GM12878 (cell line): ENCODE measurements at regions not wholly inside any gene's neighbourhood (a gene's known extent, or its start where the extent isn't known, plus 50 kb on each side); places are given as distances from the start of the nearest gene placed in this dataset.

Source experiments
- ATAC-seq: fragments of 200-7000 bp; cut with Tn5 transposase; 3 replicates; pipeline ENCODE4 v1.9.1; 2020; ENCODE audit warnings: mild to moderate bottlenecking, moderate library complexity
- BruUV-seq: library from RNA; stranded (reverse); fragments of 400-500 nt; replicated peaks from 2 replicates; lab custom pipeline; 2021; lab: Mats Ljungman, UMichigan
- CTCF ChIA-PET: fragments of 300-600 bp; sonication (Branson Sonifier 250); formaldehyde crosslinking; extraction: SDS; loops from one replicate; lab custom pipeline; 2021; ENCODE audit warnings: inconsistent platforms; lab: Yijun Ruan, JAX
- POLR2A ChIA-PET: fragments of 350-600 bp; formaldehyde crosslinking; extraction: SDS; loops from one replicate; lab custom pipeline; 2021; ENCODE audit warnings: inconsistent platforms; lab: Charles Lee
- RAD21 ChIA-PET: fragments of 300-600 bp; sonication (Branson Sonifier 250); formaldehyde crosslinking; loops from one replicate; lab custom pipeline; 2023; ENCODE audit warnings: antibody characterized with exemption; ENCODE audit not compliant: unreplicated experiment; lab: Charles Lee
- SMC1A ChIA-PET: fragments of 300-600 bp; sonication (Branson Sonifier 250); formaldehyde crosslinking; loops from one replicate; lab custom pipeline; 2023; ENCODE audit not compliant: unreplicated experiment, uncharacterized antibody; lab: Charles Lee
- DNase-seq: peaks from one replicate; pipeline ENCODE4 v3.0.0-alpha.2; 2011; ENCODE audit warnings: low read depth, low spot score
- FAIRE-seq: peaks from 3 replicates; lab custom pipeline; 2011; peaks lifted over from hg19 to GRCh38; lab: Jason Lieb, UNC
- H2AFZ ChIP-seq: 2 replicates; pipeline ENCODE4 v1.6.0; 2011; ENCODE audit warnings: low read depth, low read length, control low read depth; ENCODE audit not compliant: control insufficient read depth
- H3K27ac ChIP-seq: 2 replicates; pipeline ENCODE4 v1.5.1; 2011; ENCODE audit warnings: control low read depth; ENCODE audit not compliant: control insufficient read depth, insufficient read depth
- H3K27me3 ChIP-seq, 2 experiments: replicated peaks in 1 of 2; 2 replicates each; pipeline versions ENCODE4 v1.6.0 to v1.6.1; 2011; ENCODE audit warnings: low read length in 1 of 2; ENCODE audit not compliant: control insufficient read depth in 2 of 2, insufficient read depth in 2 of 2
- H3K36me3 ChIP-seq, 2 experiments: 2 replicates each; pipeline ENCODE4 v1.5.1; 2011; ENCODE audit warnings: low read length in 1 of 2; ENCODE audit not compliant: control insufficient read depth in 2 of 2, insufficient read depth in 2 of 2
- H3K4me1 ChIP-seq: 2 replicates; pipeline ENCODE4 v1.6.1; 2011; ENCODE audit warnings: mild to moderate bottlenecking, low read length, moderate library complexity, mixed read lengths; ENCODE audit not compliant: control insufficient read depth, insufficient read depth
- H3K4me2 ChIP-seq: 2 replicates; pipeline ENCODE4 v1.6.0; 2011; ENCODE audit warnings: control low read depth; ENCODE audit not compliant: control insufficient read depth, insufficient read depth
- H3K4me3 ChIP-seq: fragments of 200-600 bp; sonication (generic); 2 replicates; pipeline ENCODE4 v1.5.1; 2016
- H3K79me2 ChIP-seq: 2 replicates; pipeline ENCODE4 v1.6.0; 2011; ENCODE audit warnings: low read length; ENCODE audit not compliant: control insufficient read depth, insufficient read depth
- H3K9ac ChIP-seq: 2 replicates; pipeline ENCODE4 v1.8.0; 2011; ENCODE audit warnings: low read length, control low read depth, mixed read lengths; ENCODE audit not compliant: control insufficient read depth, insufficient read depth
- H3K9me3 ChIP-seq: replicated peaks from 3 replicates; pipeline ENCODE4 v1.5.1; 2011; ENCODE audit warnings: mild to moderate bottlenecking, low read length; ENCODE audit not compliant: control insufficient read depth, insufficient read depth
- H4K20me1 ChIP-seq: 2 replicates; pipeline ENCODE4 v1.6.0; 2011; ENCODE audit not compliant: control insufficient read depth, insufficient read depth
- CEBPZ ChIP-seq: fragments of 150-350 bp; IDR thresholded peaks from 2 replicates; pipeline ENCODE4 v1.6.1; 2016; ENCODE audit warnings: low read depth, low read length
- EZH2 ChIP-seq: IDR thresholded peaks from 2 replicates; pipeline ENCODE4 v1.6.1; 2012; ENCODE audit warnings: low read depth, mild to moderate bottlenecking, control low read depth, inconsistent platforms, low read length, borderline replicate concordance; ENCODE audit not compliant: control insufficient read depth
- NBN ChIP-seq: fragments of 450-650 bp; IDR thresholded peaks from 2 replicates; pipeline ENCODE4 v1.6.1; 2016
- NR2C1 ChIP-seq: fragments of 450-650 bp; IDR thresholded peaks from 2 replicates; pipeline ENCODE4 v1.6.1; 2017; ENCODE audit warnings: antibody characterized with exemption, mild to moderate bottlenecking, moderate library complexity
- PRDM15 ChIP-seq: fragments of 450-650 bp; formaldehyde crosslinking; IDR thresholded peaks from 2 replicates; pipeline ENCODE4 v1.4.0; 2020; ENCODE audit warnings: mild to moderate bottlenecking, moderate library complexity
- RBBP5 ChIP-seq: fragments of 200-600 bp; sonication (generic); conservative IDR thresholded peaks from 2 replicates; pipeline ENCODE4 v1.6.1; 2016
- SP1 ChIP-seq: IDR thresholded peaks from one replicate; pipeline ENCODE4 v1.6.1; 2011; ENCODE audit warnings: low read depth, low read length
- SPI1 ChIP-seq: IDR thresholded peaks from 2 replicates; pipeline ENCODE4 v1.6.1; 2011; ENCODE audit warnings: low read depth, mild to moderate bottlenecking, low read length, moderate library complexity, borderline replicate concordance; ENCODE audit not compliant: insufficient read depth
- TCF7 ChIP-seq: IDR thresholded peaks from 2 replicates; pipeline ENCODE4 v1.6.1; 2014; ENCODE audit warnings: antibody characterized with exemption, borderline replicate concordance
- WGBS: methylation state at CpG from one replicate; pipeline ENCODE4 v1.1.6; 2016; ENCODE audit warnings: low lambda C conversion rate; ENCODE audit not compliant: insufficient replicate concordance, insufficient coverage; ENCODE audit errors: missing lambda C conversion rate; 5-methylcytosine and 5-hydroxymethylcytosine counted together
- in situ Hi-C: fragments of 300-500 bp; cut with MboI; formaldehyde crosslinking; loops from 9 replicates; pipeline ENCODE4 v1.14.3; 2018; ENCODE audit warnings: mixed read lengths
- intact Hi-C: fragments of 100-400 bp; cut with micrococcal nuclease; formaldehyde crosslinking; loops from one replicate; pipeline ENCODE4 v1.14.2; 2022; ENCODE audit not compliant: unreplicated experiment
- TF ChIP-seq, protein P1 (sequence below): IDR thresholded peaks from 2 replicates; pipeline ENCODE4 v1.6.1; 2011; ENCODE audit warnings: low read depth, mild to moderate bottlenecking, low read length, moderate library complexity, borderline replicate concordance; ENCODE audit errors: extremely low read depth

GRCh38 chr4:112721627-112722026, 84.7 kb downstream of the LARP7 start (continued):
- no peak for TF ChIP-seq PRDM15 (CRISPR knock-in tag)
- no peak for TF ChIP-seq NBN
- TF ChIP-seq SP1 = no peak
- TF ChIP-seq RBBP5 = no peak
- no peak for TF ChIP-seq TCF7

- H3K79me2 ChIP-seq = no peaks in the 10 kb centered on the region
- no peak overlapping the region for H3K9ac ChIP-seq
- in situ Hi-C loops (no loop called here), intact Hi-C loops (no loop called here)
- no peak overlapping the region for H3K4me2 ChIP-seq
- WGBS = 94% methylated on average over 1 of the region's 1 CpG
- CTCF ChIA-PET = interaction anchor here (1.1 kb wide), 1 partner anchor 12 kb away, joined by 3 read pairs; no protein-coding TSS in a partner anchor
- no TSS peak for BruUV-seq
- ATAC-seq = no peak
- H3K4me1 ChIP-seq = no peaks in the 10 kb centered on the region
- SMC1A ChIA-PET = no interaction called here
- no peaks in the 10 kb centered on the region for H3K9me3 ChIP-seq
- POLR2A ChIA-PET = interaction anchor here (0.6 kb wide), 1 partner anchor 85 kb away, joined by 3 read pairs; no protein-coding TSS in a partner anchor
- H3K27me3 ChIP-seq = no peaks in the 10 kb centered on the region
- H3K27ac ChIP-seq = no peak overlapping the region
- no peak for DNase-seq
- H4K20me1 ChIP-seq = no peaks in the 10 kb centered on the region
- no peaks in the 10 kb centered on the region for H3K36me3 ChIP-seq
- TF ChIP-seq CEBPZ = no peak
- TF ChIP-seq, protein P1, sequence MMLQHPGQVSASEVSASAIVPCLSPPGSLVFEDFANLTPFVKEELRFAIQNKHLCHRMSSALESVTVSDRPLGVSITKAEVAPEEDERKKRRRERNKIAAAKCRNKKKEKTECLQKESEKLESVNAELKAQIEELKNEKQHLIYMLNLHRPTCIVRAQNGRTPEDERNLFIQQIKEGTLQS = no peak
- TF ChIP-seq NR2C1 = no peak
- no peak for TF ChIP-seq EZH2
- no peak for TF ChIP-seq SPI1
- H3K4me3 ChIP-seq = no peak overlapping the region
- RAD21 ChIA-PET = no interaction called here
- FAIRE-seq = no peak
- no peak overlapping the region for H2AFZ ChIP-seq
Observed at GRCh38 chr4:112726041-112726440, 89.1 kb downstream of the LARP7 start.
